Sigmoid colon (tissue), 4 donors: ENCODE measurements at regions not wholly inside any gene's neighbourhood (a gene's known extent, or its start where the extent isn't known, plus 50 kb on each side); places are given as distances from the start of the nearest gene placed in this dataset.

Experiments used
- POLR2A ChIP-seq, 2 donors: fragments of 450-650 bp; IDR thresholded peaks; one replicate each; pipeline ENCODE4 v1.6.1; 2016; ENCODE audit warnings: antibody characterized with exemption in 2 of 2, mild to moderate bottlenecking in 2 of 2, moderate library complexity in 2 of 2
- POLR2AphosphoS5 ChIP-seq, 4 donors: sonication (generic); formaldehyde crosslinking; IDR thresholded peaks; one replicate each; pipeline ENCODE4 v1.6.1; 2017; ENCODE audit warnings: antibody characterized with exemption in 4 of 4
- TF ChIP-seq, protein P1 (sequence below), 4 experiments: fragments of 450-650 bp in 3 of 4; fragments of 200-600 bp in 1 of 4; IDR thresholded peaks; one replicate each; pipeline ENCODE4 v1.5.1; 2016 to 2019; ENCODE audit warnings: antibody characterized with exemption in 4 of 4, mild to moderate bottlenecking in 3 of 4, moderate library complexity in 2 of 4

DNA sequence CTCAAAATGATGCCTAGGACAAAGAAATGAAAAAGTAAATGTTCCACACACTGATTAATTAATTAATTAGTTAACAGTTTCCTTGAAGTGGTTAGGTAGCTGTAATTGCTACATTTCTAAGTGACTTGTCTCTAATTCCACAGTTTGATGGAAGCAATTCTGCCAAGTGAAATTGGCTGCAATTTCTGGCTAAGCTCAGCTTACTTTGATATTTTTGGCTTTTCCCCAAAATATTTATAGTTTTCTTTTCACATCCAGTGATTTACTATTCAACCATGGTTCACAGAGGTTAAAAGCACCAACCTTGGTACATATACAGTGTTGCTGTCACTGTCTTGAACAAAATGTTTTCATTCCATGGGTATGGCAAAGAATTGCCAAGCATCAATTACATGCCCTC lies 459.5 kb upstream of the CDH20 start:
- TF ChIP-seq, protein P1, sequence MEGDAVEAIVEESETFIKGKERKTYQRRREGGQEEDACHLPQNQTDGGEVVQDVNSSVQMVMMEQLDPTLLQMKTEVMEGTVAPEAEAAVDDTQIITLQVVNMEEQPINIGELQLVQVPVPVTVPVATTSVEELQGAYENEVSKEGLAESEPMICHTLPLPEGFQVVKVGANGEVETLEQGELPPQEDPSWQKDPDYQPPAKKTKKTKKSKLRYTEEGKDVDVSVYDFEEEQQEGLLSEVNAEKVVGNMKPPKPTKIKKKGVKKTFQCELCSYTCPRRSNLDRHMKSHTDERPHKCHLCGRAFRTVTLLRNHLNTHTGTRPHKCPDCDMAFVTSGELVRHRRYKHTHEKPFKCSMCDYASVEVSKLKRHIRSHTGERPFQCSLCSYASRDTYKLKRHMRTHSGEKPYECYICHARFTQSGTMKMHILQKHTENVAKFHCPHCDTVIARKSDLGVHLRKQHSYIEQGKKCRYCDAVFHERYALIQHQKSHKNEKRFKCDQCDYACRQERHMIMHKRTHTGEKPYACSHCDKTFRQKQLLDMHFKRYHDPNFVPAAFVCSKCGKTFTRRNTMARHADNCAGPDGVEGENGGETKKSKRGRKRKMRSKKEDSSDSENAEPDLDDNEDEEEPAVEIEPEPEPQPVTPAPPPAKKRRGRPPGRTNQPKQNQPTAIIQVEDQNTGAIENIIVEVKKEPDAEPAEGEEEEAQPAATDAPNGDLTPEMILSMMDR (IDR thresholded peaks at IDR 0.05): no peak
- TF ChIP-seq POLR2A (IDR thresholded peaks at IDR 0.05): no peak
- TF ChIP-seq POLR2AphosphoS5 (IDR thresholded peaks at IDR 0.05): no peak
